ENCODE measurements at regions not wholly inside any gene's neighbourhood (a gene's known extent, or its start where the extent isn't known, plus 50 kb on each side); places are given as distances from the start of the nearest gene placed in this dataset.

DNA sequence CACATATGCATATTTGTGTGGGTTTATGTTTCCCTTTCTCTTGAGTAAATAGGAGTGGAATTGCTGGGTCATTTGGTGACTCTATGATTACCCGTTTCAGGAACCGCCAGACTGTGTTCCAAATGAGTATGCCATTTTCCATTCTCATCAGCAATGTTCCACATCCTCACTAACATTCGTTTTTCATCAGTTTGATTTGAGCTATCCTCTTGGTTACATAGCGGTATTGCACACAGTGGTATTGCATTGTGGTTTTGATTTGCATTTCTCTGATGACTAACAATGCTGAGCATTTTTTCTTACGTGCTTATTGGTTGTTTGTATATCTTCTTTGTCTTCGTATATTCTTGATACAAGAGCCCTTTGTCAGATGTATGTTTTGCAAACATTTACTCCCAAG, 218.0 kb upstream of the AMOT start:
- H3K4me1 ChIP-seq (ENCODE audit: control insufficient read depth, insufficient read depth, low read length): no peaks in the 10 kb centered on the region
- no CpG with 5 or more reads among the region's 6 CpGs for WGBS (ENCODE audit: insufficient coverage, insufficient read length)
- H3K9me3 ChIP-seq (ENCODE audit: control insufficient read depth, insufficient read depth, low read length): no peaks in the 10 kb centered on the region
- no peaks in the 10 kb centered on the region for H3K27me3 ChIP-seq (ENCODE audit: control insufficient read depth, insufficient read depth, low read length)
- H3K4me3 ChIP-seq (ENCODE audit: low read length): no peak overlapping the region
- H3K36me3 ChIP-seq (ENCODE audit: control insufficient read depth, insufficient read depth, low read length): no peaks in the 10 kb centered on the region
- DNase-seq (ENCODE audit: low read depth, low spot score): no peak
- no peak overlapping the region for H3K27ac ChIP-seq (ENCODE audit: low read length)

DNA sequence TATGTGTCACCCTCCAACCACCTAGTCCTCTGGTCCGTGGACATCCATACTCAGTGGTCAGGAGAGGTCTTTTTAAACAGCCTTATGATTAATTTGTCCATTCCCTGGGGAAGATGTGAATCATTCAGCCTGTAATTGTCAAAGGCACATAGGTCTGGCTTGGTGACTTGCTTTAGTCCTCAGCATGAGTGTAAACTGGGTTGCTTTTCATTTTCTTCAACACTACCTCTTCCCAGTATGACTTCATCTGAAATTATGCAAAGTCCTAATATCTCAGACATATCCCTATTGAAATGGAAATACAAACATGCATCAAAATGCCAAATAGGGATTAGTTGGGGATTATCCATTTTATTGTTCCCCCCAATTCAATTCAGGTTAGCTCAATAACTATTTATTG, 208.3 kb upstream of the AMOT start:
- H3K27me3 ChIP-seq (ENCODE audit: control insufficient read depth, insufficient read depth, low read length): no peaks in the 10 kb centered on the region
- no peaks in the 10 kb centered on the region for H3K36me3 ChIP-seq (ENCODE audit: control insufficient read depth, insufficient read depth, low read length)
- WGBS (ENCODE audit: insufficient coverage, insufficient read length): no CpG with 5 or more reads among the region's 1 CpG
- no peaks in the 10 kb centered on the region for H3K4me1 ChIP-seq (ENCODE audit: control insufficient read depth, insufficient read depth, low read length)
- H3K27ac ChIP-seq (ENCODE audit: low read length): no peak overlapping the region
- no peak for DNase-seq (ENCODE audit: low read depth, low spot score)
- no peak overlapping the region for H3K4me3 ChIP-seq (ENCODE audit: low read length)
- H3K9me3 ChIP-seq (ENCODE audit: control insufficient read depth, insufficient read depth, low read length): no peaks in the 10 kb centered on the region

DNA sequence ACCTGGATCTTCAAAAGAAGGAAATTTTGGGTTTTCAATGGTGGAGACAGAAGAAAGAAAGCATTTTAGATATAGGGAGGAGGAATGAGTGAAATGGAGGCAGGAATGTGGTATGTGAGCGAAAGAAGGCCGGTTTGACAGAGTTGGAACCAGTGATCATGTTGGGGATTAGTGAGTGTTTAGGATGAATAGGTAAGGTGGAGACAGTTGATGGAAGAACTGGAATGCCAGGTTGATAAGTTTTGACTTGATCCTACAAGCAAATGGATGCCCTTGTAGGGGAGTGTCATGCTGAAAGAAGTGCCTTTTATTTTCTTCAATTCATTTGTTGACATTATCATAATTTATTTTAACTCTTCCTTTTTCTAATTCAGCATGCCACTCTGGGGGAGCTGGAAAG, 207.8 kb upstream of the AMOT start:
- DNase-seq (ENCODE audit: low read depth, low spot score): no peak
- H3K36me3 ChIP-seq (ENCODE audit: control insufficient read depth, insufficient read depth, low read length): no peaks in the 10 kb centered on the region
- H3K27ac ChIP-seq (ENCODE audit: low read length): no peak overlapping the region
- H3K4me3 ChIP-seq (ENCODE audit: low read length): no peak overlapping the region
- 100% methylated on average over 2 of the region's 2 CpGs for WGBS (ENCODE audit: insufficient coverage, insufficient read length)
- H3K9me3 ChIP-seq (ENCODE audit: control insufficient read depth, insufficient read depth, low read length): no peaks in the 10 kb centered on the region
- H3K27me3 ChIP-seq (ENCODE audit: control insufficient read depth, insufficient read depth, low read length): no peaks in the 10 kb centered on the region
- H3K4me1 ChIP-seq (ENCODE audit: control insufficient read depth, insufficient read depth, low read length): no peaks in the 10 kb centered on the region

DNA sequence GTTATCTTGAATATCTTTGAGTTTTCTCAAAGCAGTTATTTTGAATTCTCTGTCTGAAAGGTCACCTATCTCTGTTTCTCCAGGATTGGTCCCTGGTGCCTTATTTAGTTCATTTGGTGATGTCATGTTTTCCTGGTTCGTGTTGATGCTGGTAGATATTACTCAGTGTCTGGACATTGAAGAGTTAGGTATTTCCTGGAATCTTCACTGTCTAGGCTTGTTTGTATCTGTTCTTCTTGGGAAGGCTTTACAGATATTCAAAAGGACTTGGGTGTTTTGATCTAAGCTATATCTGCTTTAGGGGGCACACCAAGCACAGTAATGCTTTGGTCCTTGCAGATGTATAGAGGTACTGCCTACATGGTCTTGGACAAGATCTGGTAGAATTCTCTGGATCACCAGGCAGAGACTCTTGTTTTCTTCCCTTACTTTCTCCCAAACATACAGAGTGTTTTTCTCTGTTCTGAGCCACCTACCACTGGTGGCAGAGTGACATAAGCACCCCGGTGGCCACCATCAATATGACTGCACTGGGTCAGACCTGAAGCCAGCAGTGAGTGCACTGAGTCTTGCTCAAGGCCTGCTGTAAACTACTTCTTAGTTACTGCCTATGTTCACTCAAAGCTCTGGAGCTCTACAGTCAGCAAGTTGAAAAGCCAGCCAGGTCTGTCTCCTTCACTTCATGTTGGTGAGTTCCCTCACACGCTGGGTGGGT, 193.5 kb upstream of the AMOT start:
- no peak overlapping the region for H3K4me3 ChIP-seq (ENCODE audit: low read length)
- no peaks in the 10 kb centered on the region for H3K27me3 ChIP-seq (ENCODE audit: control insufficient read depth, insufficient read depth, low read length)
- H3K36me3 ChIP-seq (ENCODE audit: control insufficient read depth, insufficient read depth, low read length): no peaks in the 10 kb centered on the region
- whole genome bisulfite sequencing (ENCODE audit: insufficient coverage, insufficient read length): no CpG with 5 or more reads among the region's 3 CpGs
- no peak overlapping the region for H3K27ac ChIP-seq (ENCODE audit: low read length)
- no peak for DNase-seq (ENCODE audit: low read depth, low spot score)
- no peaks in the 10 kb centered on the region for H3K9me3 ChIP-seq (ENCODE audit: control insufficient read depth, insufficient read depth, low read length)
- H3K4me1 ChIP-seq (ENCODE audit: control insufficient read depth, insufficient read depth, low read length): no peaks in the 10 kb centered on the region

DNA sequence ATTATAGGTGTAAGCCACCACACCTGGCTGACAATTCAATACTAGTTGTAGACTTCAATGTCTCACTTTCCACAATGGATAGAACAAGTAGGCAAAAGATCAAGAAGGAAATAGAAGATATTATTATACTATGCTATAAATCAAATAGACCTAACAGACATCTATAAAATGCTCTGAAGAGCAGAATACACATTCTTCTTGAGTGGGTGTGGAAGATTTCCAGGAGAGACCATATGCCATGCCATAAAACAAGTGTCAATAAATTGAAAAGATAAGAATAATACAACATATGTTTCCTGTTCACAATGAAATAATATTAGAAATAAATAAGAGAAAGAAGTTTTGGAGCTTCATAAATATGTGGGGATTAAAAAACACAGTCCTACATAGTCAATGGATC, 179.3 kb upstream of the AMOT start:
- H3K4me3 ChIP-seq (ENCODE audit: low read length): no peak overlapping the region
- no peak overlapping the region for H3K27ac ChIP-seq (ENCODE audit: low read length)
- H3K36me3 ChIP-seq (ENCODE audit: control insufficient read depth, insufficient read depth, low read length): no peaks in the 10 kb centered on the region
- DNase-seq (ENCODE audit: low read depth, low spot score): no peak
- no peaks in the 10 kb centered on the region for H3K4me1 ChIP-seq (ENCODE audit: control insufficient read depth, insufficient read depth, low read length)
- H3K27me3 ChIP-seq (ENCODE audit: control insufficient read depth, insufficient read depth, low read length): no peaks in the 10 kb centered on the region
- H3K9me3 ChIP-seq (ENCODE audit: control insufficient read depth, insufficient read depth, low read length): no peaks in the 10 kb centered on the region

DNA sequence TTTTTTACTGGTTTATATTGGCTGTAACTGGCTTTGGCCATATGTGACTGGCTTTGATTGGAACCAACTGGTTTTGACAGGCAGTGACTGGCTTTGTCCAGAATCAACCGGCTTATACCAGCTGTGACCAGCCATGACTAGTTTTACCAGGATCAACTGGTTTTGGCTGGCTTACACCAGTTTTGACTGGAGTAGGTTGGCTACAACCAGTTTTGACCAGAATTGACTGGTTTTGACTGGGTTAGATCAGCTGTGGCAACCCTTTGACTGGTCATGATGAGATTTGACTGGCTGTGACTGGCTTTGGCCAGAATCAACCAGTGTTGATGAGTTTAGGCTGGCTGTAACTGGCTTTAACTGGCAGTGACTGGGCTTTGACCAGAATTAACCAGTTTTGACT, 169.2 kb upstream of the AMOT start:
- no peak overlapping the region for H3K4me3 ChIP-seq (ENCODE audit: low read length)
- H3K4me1 ChIP-seq (ENCODE audit: control insufficient read depth, insufficient read depth, low read length): no peaks in the 10 kb centered on the region
- no peaks in the 10 kb centered on the region for H3K9me3 ChIP-seq (ENCODE audit: control insufficient read depth, insufficient read depth, low read length)
- DNase-seq (ENCODE audit: low read depth, low spot score): no peak
- H3K36me3 ChIP-seq (ENCODE audit: control insufficient read depth, insufficient read depth, low read length): no peaks in the 10 kb centered on the region
- H3K27ac ChIP-seq (ENCODE audit: low read length): no peak overlapping the region
- WGBS (ENCODE audit: insufficient coverage, insufficient read length): no CpG with 5 or more reads among the region's 1 CpG
- H3K27me3 ChIP-seq (ENCODE audit: control insufficient read depth, insufficient read depth, low read length): no peaks in the 10 kb centered on the region

DNA sequence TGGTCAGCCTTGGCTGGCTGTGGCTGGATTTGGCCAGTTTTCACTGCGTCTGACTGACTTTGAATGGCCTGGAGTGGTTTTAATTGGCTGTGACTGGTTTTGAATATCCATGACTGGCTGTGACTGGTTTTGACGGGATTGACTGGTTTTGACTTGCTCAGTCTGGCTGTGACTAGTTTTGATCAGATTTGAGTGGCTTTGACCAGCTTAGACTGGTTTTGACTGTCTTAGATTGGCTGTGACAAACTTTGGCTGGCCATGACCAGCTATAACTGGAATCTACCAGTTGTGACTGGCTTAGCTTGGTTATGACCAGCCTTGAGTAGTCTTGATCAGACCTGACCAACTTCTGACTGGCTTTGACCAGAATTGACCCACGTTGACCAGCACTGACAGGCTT, 168.4 kb upstream of the AMOT start:
- Histone ChIP-seq H3K4me1 (ENCODE audit: control insufficient read depth, insufficient read depth, low read length) (no peaks in the 10 kb centered on the region), H3K36me3 (ENCODE audit: control insufficient read depth, insufficient read depth, low read length) (no peaks in the 10 kb centered on the region), H3K27me3 (ENCODE audit: control insufficient read depth, insufficient read depth, low read length) (no peaks in the 10 kb centered on the region), H3K27ac (ENCODE audit: low read length) (no peak overlapping the region), H3K9me3 (ENCODE audit: control insufficient read depth, insufficient read depth, low read length) (no peaks in the 10 kb centered on the region), H3K4me3 (ENCODE audit: low read length) (no peak overlapping the region)
- WGBS (ENCODE audit: insufficient coverage, insufficient read length): no CpG with 5 or more reads among the region's 3 CpGs
- no peak for DNase-seq (ENCODE audit: low read depth, low spot score)

DNA sequence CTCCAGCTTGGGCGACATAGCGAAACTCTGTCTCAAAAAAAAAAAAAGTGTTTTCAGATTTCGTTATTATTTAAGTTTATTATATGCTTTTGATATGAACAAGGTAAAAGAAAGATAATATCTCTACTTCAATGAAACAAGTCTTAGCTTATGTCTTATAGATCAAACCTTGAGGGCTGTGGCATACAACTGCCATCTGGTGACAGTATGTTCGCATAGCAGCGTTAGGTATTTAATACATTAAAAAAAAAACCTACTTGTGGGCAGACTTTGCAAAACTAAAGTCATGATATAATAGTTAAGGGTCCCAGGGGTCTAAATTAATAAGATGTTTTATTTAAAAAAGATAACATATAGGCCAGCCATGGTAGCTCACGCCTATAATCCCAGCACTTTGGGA, 161.2 kb upstream of the AMOT start:
- no peak for DNase-seq (ENCODE audit: low read depth, low spot score)
- Histone ChIP-seq H3K27ac (ENCODE audit: low read length) (no peak overlapping the region), H3K9me3 (ENCODE audit: control insufficient read depth, insufficient read depth, low read length) (no peaks in the 10 kb centered on the region), H3K27me3 (ENCODE audit: control insufficient read depth, insufficient read depth, low read length) (no peaks in the 10 kb centered on the region), H3K4me3 (ENCODE audit: low read length) (no peak overlapping the region), H3K4me1 (ENCODE audit: control insufficient read depth, insufficient read depth, low read length) (no peaks in the 10 kb centered on the region), H3K36me3 (ENCODE audit: control insufficient read depth, insufficient read depth, low read length) (no peaks in the 10 kb centered on the region)
- no CpG with 5 or more reads among the region's 6 CpGs for WGBS (ENCODE audit: insufficient coverage, insufficient read length)

DNA sequence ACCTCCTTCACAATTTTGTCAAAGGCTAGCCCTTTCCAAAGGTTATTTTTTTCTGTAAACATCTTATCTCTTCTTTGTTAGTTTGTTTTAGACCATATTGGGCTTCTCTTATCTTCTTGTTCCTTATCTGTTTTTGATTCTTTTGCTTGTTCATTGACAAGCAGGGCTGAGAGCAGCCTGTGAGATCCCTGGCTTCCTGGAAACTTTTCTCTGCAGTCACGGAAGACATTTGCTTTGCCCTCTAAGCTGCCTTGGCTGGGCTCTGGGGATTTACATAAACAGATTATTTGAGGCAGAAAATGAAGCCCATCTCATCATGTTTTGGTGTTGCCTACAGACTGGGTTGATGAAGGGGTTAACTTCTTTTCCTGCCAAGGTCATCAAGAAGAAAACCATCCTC, 157.4 kb upstream of the AMOT start:
- no peaks in the 10 kb centered on the region for H3K4me1 ChIP-seq (ENCODE audit: control insufficient read depth, insufficient read depth, low read length)
- DNase-seq (ENCODE audit: low read depth, low spot score): no peak
- H3K4me3 ChIP-seq (ENCODE audit: low read length): no peak overlapping the region
- H3K27ac ChIP-seq (ENCODE audit: low read length): no peak overlapping the region
- no peaks in the 10 kb centered on the region for H3K36me3 ChIP-seq (ENCODE audit: control insufficient read depth, insufficient read depth, low read length)
- no CpG with 5 or more reads among the region's 1 CpG for WGBS (ENCODE audit: insufficient coverage, insufficient read length)
- no peaks in the 10 kb centered on the region for H3K9me3 ChIP-seq (ENCODE audit: control insufficient read depth, insufficient read depth, low read length)
- no peaks in the 10 kb centered on the region for H3K27me3 ChIP-seq (ENCODE audit: control insufficient read depth, insufficient read depth, low read length)

DNA sequence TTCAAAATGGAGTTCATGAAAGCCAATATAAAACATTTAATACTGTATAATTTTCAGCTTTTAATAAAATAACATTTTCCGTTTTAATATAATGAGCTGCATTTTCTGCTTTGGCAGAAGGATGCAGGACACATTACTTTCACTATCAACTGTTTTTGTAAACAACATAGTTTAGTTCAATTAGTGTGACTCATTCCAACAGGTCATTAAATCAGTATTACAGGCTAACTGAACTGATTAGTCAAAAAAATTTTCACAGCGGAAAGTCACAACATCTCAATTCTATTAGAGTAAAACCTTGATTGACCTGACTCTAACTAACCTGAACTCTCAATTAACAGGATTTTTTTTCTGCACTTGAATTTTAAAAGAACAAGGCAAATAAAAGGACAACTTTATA, 151.2 kb upstream of the AMOT start:
- H3K4me1 ChIP-seq (ENCODE audit: control insufficient read depth, insufficient read depth, low read length): no peaks in the 10 kb centered on the region
- DNase-seq (ENCODE audit: low read depth, low spot score): no peak
- H3K4me3 ChIP-seq (ENCODE audit: low read length): no peak overlapping the region
- no peaks in the 10 kb centered on the region for H3K27me3 ChIP-seq (ENCODE audit: control insufficient read depth, insufficient read depth, low read length)
- WGBS (ENCODE audit: insufficient coverage, insufficient read length): no CpG with 5 or more reads among the region's 2 CpGs
- H3K36me3 ChIP-seq (ENCODE audit: control insufficient read depth, insufficient read depth, low read length): no peaks in the 10 kb centered on the region
- H3K27ac ChIP-seq (ENCODE audit: low read length): no peak overlapping the region
- H3K9me3 ChIP-seq (ENCODE audit: control insufficient read depth, insufficient read depth, low read length): no peaks in the 10 kb centered on the region

DNA sequence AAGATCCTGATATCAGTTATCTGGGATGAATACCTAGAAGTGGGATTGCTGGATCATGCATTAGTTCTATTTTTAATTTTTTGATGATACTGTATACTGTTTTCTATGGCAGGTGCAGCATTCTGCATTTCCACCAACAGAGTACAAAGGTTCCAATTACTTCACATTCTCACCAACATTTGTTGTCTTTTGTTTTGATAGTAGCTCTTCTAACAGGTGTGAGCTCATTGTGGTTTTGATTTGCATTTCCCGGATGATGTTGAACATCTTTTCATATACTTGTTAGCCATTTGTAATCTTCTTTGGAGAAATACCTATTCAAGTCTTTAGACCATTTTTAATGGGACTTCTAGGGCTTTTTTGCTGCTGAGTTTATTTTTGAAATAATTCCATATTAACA, 139.2 kb upstream of the AMOT start:
- no CpG with 5 or more reads among the region's 1 CpG for WGBS (ENCODE audit: insufficient coverage, insufficient read length)
- Histone ChIP-seq H3K27ac (ENCODE audit: low read length) (no peak overlapping the region), H3K4me1 (ENCODE audit: control insufficient read depth, insufficient read depth, low read length) (no peaks in the 10 kb centered on the region), H3K4me3 (ENCODE audit: low read length) (no peak overlapping the region), H3K9me3 (ENCODE audit: control insufficient read depth, insufficient read depth, low read length) (no peaks in the 10 kb centered on the region), H3K27me3 (ENCODE audit: control insufficient read depth, insufficient read depth, low read length) (no peaks in the 10 kb centered on the region), H3K36me3 (ENCODE audit: control insufficient read depth, insufficient read depth, low read length) (no peaks in the 10 kb centered on the region)
- no peak for DNase-seq (ENCODE audit: low read depth, low spot score)
